ENCODE measurements at regions not wholly inside any gene's neighbourhood (a gene's known extent, or its start where the extent isn't known, plus 50 kb on each side); places are given as distances from the start of the nearest gene placed in this dataset.

- TF ChIP-seq EGR1 (IDR thresholded peaks at IDR 0.05; ENCODE audit: low read depth in 2 of 2) = no peak
- TF ChIP-seq, protein P1, sequence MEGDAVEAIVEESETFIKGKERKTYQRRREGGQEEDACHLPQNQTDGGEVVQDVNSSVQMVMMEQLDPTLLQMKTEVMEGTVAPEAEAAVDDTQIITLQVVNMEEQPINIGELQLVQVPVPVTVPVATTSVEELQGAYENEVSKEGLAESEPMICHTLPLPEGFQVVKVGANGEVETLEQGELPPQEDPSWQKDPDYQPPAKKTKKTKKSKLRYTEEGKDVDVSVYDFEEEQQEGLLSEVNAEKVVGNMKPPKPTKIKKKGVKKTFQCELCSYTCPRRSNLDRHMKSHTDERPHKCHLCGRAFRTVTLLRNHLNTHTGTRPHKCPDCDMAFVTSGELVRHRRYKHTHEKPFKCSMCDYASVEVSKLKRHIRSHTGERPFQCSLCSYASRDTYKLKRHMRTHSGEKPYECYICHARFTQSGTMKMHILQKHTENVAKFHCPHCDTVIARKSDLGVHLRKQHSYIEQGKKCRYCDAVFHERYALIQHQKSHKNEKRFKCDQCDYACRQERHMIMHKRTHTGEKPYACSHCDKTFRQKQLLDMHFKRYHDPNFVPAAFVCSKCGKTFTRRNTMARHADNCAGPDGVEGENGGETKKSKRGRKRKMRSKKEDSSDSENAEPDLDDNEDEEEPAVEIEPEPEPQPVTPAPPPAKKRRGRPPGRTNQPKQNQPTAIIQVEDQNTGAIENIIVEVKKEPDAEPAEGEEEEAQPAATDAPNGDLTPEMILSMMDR (IDR thresholded peaks at IDR 0.05; ENCODE audit: low read depth, low read length, missing input control) = no peak
- TF ChIP-seq YY1 (IDR thresholded peaks at IDR 0.05) = no peak
- no peak for TF ChIP-seq GABPA (IDR thresholded peaks at IDR 0.05 in 1 of 2, conservative IDR thresholded peaks at IDR 0.05 in 1 of 2)
- no peak for TF ChIP-seq FOXA1 (IDR thresholded peaks at IDR 0.05)
- TF ChIP-seq, protein P2, sequence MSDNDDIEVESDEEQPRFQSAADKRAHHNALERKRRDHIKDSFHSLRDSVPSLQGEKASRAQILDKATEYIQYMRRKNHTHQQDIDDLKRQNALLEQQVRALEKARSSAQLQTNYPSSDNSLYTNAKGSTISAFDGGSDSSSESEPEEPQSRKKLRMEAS (IDR thresholded peaks at IDR 0.05) = no peak
- TF ChIP-seq SP1 (IDR thresholded peaks at IDR 0.05) = no peak
- TF ChIP-seq REST (IDR thresholded peaks at IDR 0.05) = no peak
- no peak for TF ChIP-seq RAD21 (IDR thresholded peaks at IDR 0.05)
- TF ChIP-seq, protein P3, sequence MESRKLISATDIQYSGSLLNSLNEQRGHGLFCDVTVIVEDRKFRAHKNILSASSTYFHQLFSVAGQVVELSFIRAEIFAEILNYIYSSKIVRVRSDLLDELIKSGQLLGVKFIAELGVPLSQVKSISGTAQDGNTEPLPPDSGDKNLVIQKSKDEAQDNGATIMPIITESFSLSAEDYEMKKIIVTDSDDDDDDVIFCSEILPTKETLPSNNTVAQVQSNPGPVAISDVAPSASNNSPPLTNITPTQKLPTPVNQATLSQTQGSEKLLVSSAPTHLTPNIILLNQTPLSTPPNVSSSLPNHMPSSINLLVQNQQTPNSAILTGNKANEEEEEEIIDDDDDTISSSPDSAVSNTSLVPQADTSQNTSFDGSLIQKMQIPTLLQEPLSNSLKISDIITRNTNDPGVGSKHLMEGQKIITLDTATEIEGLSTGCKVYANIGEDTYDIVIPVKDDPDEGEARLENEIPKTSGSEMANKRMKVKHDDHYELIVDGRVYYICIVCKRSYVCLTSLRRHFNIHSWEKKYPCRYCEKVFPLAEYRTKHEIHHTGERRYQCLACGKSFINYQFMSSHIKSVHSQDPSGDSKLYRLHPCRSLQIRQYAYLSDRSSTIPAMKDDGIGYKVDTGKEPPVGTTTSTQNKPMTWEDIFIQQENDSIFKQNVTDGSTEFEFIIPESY (IDR thresholded peaks at IDR 0.05) = no peak
- no peak for TF ChIP-seq RXRA (IDR thresholded peaks at IDR 0.05)
- TF ChIP-seq TAF1 (conservative IDR thresholded peaks at IDR 0.05) = no peak
- no peak for TF ChIP-seq JUND (IDR thresholded peaks at IDR 0.05)
These were observed 1021.3 kb upstream of the GYPC start for GRCh38 chr2:125634662-125635061.
